RPMI8226 (cell line): ENCODE measurements at regions not wholly inside any gene's neighbourhood (a gene's known extent, or its start where the extent isn't known, plus 50 kb on each side); places are given as distances from the start of the nearest gene placed in this dataset.
"Not testable (repeated sequence)": the region's sequence is repeated elsewhere in the genome, so short reads cannot be mapped to it uniquely, and the experiment has no call there.

Experiments used
- DNase-seq: peaks from one replicate; pipeline ENCODE4 v3.0.0-alpha.2; 2015

- no peak for DNase-seq
Measured at GRCh38 chr2:375270-375955, 87.5 kb upstream of the ALKAL2 start.

- DNase-seq, result no peak
Measured at GRCh38 chr2:368386-368785, 80.5 kb upstream of the ALKAL2 start.

GRCh38 chr2:367246-367645 lies 79.4 kb upstream of the ALKAL2 start:
- DNase-seq, result no peak

- DNase-seq, result no peak
Measured at GRCh38 chr2:366706-367105, 78.8 kb upstream of the ALKAL2 start.

GRCh38 chr2:365367-366275 lies 77.7 kb upstream of the ALKAL2 start:
- DNase-seq, result no peak

- no peak for DNase-seq
Measured at GRCh38 chr2:363824-364470, 76.1 kb upstream of the ALKAL2 start.

- no peak for DNase-seq
Measured at GRCh38 chr2:362924-363323, 75.0 kb upstream of the ALKAL2 start.

GRCh38 chr2:360124-360523 lies 72.2 kb upstream of the ALKAL2 start:
- no peak for DNase-seq

- DNase-seq, result no peak
Measured at GRCh38 chr2:359047-359446, 71.2 kb upstream of the ALKAL2 start.

- no peak for DNase-seq
Measured at GRCh38 chr2:357811-358210, 69.9 kb upstream of the ALKAL2 start.

GRCh38 chr2:356304-356703 lies 68.4 kb upstream of the ALKAL2 start:
- not testable (repeated sequence) for DNase-seq

- DNase-seq, result no peak
Measured at GRCh38 chr2:355773-356172, 67.9 kb upstream of the ALKAL2 start.

- DNase-seq, result no peak
Measured at GRCh38 chr2:352696-353095, 64.8 kb upstream of the ALKAL2 start.

- no peak for DNase-seq
Measured at GRCh38 chr2:349390-349789, 61.5 kb upstream of the ALKAL2 start.

GRCh38 chr2:348361-348916 lies 60.5 kb upstream of the ALKAL2 start:
- no peak for DNase-seq

- no peak for DNase-seq
Measured at GRCh38 chr2:344811-345210, 56.9 kb upstream of the ALKAL2 start.

GRCh38 chr2:343355-343754 lies 55.5 kb upstream of the ALKAL2 start:
- no peak for DNase-seq

- DNase-seq, result no peak
Measured at GRCh38 chr2:341912-342311, 54.0 kb upstream of the ALKAL2 start.

GRCh38 chr2:341017-341542 lies 53.2 kb upstream of the ALKAL2 start:
- no peak for DNase-seq
